ENCODE measurements at regions not wholly inside any gene's neighbourhood (a gene's known extent, or its start where the extent isn't known, plus 50 kb on each side); places are given as distances from the start of the nearest gene placed in this dataset.

DNA sequence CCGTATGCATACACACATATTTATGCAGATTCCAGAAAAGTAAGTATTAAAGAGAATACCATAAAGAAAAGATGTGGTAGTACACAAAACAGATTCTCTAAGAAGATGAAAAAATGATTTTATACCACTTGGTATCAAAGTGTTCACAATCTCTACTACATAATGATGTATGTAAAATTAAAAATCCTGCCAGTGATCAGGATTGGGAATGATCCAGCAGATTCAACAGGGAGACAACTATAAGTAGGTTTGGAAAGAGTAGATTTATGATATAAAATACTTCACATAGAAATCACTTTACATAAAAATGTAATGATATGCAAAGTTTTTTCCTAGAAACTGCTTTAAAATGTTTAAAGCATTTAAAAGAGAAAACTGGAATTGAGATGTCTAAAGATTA is 447.0 kb downstream of the CNTNAP4 start:
- DNase-seq: no peak

- DNase-seq: peak; percentile 27
Measured at GRCh38 chr16:76729525-76729924, 452.3 kb downstream of the CNTNAP4 start.

- no peak for DNase-seq
Measured at GRCh38 chr16:76732894-76733293, 455.7 kb downstream of the CNTNAP4 start.

GRCh38 chr16:76741623-76742022 is 449.4 kb upstream of the MON1B start:
- DNase-seq: no peak

DNA sequence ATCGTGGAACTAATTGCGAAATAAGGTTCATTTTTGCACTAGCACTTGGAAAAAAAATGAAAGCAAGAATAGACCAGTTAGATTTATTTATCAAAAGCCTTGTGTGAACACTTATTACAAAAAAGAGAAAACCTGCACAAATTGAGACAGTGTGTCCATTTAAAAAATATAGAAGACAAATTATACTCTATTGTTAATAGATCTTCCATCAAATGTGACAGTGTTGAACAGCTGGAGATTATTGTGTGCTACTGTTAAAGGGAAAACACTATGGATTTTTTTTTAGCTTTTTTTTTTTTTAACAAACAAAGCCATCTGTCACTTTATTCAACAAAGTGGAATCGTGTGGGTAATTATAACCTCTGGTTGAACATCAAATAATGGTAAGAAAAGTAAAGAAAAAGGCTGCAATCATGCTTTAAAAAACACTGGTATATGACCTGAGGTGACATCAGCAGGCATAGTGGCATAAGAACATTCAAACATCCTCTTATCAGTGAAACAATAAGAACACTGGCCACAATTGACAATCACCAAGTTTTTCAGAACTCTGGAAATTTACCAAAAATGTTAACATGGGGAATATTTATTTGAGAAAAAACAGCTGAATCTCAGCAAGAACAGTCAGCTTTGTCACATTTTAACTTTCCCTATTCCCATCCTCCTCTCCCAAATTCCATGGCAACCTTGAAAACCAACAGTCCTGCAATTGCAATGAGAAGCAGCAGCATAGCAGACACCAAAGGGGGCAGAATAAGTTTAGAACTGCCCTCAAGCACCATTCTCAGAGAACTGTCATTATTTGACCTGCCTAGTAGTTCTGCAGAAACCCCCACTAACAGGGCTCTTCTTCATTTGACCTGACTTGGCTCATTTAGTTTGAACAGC is 442.3 kb upstream of the MON1B start:
- peak; percentile 10 for DNase-seq

GRCh38 chr16:76749780-76750375 is 441.1 kb upstream of the MON1B start:
- DNase-seq: no peak

DNA sequence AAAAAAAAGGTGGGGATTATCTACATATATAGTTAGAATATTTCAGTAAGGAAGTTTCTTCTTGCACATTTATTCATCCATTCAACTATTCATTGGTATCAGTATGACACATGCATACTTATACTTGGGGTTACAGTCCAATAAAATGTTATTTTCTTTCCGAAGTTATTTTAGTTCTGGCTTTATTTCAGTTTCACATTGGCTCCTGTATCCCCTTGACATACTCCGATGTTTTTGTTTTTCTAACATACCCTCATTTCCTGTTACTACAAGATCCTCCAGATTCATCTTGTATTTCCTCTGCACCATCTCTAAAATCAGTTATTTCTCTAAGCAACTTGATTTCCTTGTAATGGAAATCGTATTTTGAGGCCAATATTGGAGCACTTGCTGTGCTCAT is 435.5 kb upstream of the MON1B start:
- DNase-seq: no peak

- DNase-seq: no peak
Measured at GRCh38 chr16:76756423-76756822, 434.6 kb upstream of the MON1B start.

DNA sequence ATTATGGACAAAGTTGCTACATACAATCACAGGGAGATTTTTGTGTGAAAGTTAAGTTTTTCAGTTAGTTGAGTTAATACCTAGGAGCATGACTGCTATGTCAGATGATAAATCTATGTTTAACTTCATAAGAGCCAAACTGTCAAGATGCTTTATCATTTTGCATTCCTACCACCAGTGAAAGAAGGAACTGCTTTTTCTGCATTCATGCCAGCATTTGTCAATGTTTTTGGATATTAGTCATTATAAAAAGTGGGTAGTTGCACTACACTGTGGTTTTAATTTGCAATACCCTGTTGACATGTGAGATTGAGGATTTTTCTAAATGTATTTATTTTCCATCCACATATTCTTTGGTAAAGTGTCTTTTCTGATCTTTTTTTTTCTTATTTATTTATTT is 434.0 kb upstream of the MON1B start:
- no peak for DNase-seq

GRCh38 chr16:76766538-76766937 is 424.5 kb upstream of the MON1B start:
- no peak for DNase-seq

- DNase-seq: no peak
Measured at GRCh38 chr16:76768316-76768715, 422.7 kb upstream of the MON1B start.

GRCh38 chr16:76768948-76769347 is 422.0 kb upstream of the MON1B start:
- no peak for DNase-seq

DNA sequence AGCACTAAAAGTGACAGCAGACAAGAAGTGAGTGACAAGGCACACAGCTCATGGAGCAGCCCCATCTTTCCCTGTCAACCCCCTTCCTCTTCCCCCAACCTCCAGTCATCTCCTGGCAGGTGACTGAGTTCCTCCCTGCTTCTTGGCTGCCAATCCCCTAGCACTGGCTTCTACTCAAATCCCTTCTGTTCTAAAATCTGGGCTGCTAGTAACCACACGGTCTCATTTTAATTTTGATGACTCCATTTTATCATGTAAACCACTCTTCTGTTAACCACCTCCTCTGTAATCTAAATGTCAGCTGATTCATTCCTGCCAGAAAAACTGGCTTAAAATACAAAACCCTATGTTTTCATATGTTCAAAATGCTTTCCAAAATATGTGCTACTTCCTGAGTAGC is 419.8 kb upstream of the MON1B start:
- no peak for DNase-seq

DNA sequence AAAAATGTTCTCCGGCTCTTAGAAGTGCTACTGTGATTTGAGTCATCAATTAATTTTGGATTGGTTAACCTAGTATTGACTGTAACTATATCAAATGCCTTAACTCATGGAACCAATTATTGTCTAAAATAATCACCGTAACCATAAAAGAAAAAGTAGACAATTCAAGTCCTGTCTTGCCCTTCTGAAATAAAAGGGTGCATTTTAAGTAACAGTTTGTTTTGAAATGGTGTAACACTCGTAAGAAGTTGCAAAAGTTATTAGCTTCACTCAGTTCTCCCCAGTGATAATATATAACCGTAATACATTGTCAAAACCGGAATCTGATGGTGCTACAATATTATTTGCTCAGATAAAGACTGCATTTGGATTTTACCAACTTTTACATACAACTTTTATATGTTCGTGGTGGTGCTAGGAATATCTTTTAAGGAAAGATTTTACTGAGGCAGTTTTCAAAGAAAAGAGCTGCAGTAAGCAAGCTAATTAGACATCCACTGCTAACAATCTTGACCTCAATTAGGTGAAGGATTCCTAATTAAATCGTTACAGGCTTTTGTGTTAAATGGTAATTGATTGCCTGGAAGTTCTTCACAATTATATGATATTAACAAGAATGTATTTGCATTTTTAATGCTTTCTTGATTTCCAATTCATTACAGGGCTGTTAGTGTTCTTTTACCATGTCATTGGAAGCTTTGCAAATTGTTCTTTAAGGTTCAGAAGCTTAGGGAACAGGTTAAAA is 413.1 kb upstream of the MON1B start:
- DNase-seq: no peak

DNA sequence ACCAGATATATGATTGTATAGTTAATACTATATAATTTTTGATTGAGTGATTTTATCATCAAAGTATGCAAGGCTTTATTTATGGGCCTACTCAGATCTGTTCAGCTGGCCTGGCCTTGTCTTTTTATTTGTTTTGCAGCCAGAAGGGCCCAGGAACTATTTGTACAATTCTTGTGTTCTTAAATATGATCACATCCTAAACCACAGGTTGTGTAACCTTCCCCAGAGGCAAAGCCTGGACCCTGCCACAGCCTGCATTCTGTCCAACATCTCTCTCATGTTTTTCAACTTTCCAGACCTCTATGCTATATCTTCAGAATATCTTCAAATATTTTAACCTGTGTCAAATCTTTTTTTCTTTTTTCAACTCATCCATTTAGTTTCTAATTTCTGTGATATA is 410.4 kb upstream of the MON1B start:
- no peak for DNase-seq

DNA sequence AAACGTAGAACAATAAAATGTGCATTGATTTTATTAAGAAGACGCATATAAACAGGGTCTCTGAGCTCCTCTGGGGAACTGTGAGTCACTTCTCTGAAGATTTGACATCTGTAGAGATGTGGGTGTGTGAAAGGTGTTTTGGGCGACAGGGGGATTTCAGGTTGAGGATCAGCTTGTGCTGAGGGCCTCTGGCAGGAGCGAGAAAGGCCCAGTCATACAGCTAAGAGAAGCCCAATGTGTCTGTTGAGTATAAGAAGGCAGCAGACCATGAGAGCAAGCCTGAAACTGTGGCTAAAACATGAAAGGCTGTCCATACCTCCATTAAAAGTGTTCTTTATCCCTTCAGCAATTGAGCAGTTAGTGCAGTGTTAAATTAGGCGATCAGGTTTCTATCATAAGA is 406.5 kb upstream of the MON1B start:
- no peak for DNase-seq

DNA sequence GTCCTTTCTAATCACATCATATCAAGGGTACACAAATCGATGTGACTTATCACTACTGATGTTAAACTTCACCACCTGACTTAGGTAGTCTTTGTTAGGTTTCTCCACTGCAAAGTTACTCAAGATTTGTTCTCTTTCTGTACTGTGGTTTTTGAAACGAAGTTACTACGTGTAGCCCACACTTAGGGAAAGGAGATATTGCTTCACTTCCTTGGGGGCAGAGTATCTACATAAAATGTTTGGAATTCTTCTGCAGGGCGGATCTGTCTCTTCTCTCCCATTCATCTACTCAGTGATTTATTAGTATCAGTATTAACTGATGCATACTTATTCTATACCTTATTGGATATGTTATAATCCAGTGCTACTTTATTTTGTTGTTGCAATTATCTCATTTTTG is 403.6 kb upstream of the MON1B start:
- DNase-seq: no peak

GRCh38 chr16:76791151-76791550 is 399.8 kb upstream of the MON1B start:
- no peak for DNase-seq

- DNase-seq: no peak
Measured at GRCh38 chr16:76796416-76796815, 394.6 kb upstream of the MON1B start.

DNA sequence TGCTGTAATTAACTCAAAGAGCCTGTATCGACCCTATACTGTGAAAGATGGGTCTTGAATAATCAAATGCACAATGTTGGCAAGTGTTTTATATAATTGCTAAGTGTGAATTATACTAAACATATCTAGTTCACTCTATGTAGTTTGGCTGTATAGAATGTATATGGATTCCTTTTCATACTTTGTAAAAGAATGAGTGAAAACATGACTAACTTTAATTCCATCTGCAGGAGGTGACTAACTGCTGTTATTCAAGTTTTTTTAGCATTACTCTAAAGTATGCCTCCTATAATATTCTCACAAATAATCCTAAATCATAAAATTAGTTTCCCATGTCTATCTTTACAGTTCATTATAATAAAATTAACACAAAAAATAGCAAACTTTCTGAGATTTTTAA is 394.0 kb upstream of the MON1B start:
- DNase-seq: no peak

DNA sequence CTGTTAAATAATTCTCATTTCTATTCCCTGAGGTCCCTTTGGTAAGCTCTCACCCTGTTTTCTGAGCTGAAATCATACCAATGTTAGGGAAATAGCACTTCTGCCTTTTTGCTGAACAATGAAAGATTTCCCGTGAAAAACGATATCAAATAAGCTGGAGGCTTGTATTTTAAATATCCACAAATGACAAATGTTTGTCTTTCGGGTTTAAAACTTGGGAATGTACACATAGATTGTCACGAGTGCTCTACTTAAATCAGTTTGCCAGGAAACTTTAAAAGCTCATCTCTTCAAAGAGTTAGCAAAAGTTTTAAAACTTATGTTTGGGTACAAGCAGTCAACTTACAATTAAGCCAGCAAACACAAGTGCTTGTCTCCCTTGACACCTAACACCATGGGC is 393.5 kb upstream of the MON1B start:
- no peak for DNase-seq

GRCh38 chr16:76800196-76800595 is 390.8 kb upstream of the MON1B start:
- DNase-seq: peak; percentile 48

- DNase-seq: no peak
Measured at GRCh38 chr16:76801357-76801756, 389.6 kb upstream of the MON1B start.

DNA sequence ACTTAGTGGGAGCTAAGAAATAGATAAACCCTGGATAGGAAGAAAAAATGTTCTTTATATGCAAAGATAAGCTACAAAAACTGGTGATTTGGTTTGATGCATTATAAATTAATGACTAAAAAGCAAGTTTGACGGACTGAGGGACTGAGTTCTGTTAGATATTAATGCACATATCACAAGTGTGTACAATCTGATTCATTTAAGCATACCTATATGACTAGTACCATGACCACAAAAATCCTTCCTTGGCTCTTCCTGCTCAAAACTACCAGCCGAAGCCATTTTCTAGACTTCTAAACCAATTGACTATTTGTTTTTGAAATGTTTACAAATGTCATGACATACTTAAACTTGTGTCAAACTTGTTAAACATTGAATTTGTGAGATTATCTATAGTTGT is 374.5 kb upstream of the MON1B start:
- DNase-seq: no peak

All from OCI-M1 (cell line).